GM18520 (cell line): ENCODE measurements at regions not wholly inside any gene's neighbourhood (a gene's known extent, or its start where the extent isn't known, plus 50 kb on each side); places are given as distances from the start of the nearest gene placed in this dataset.

ENCODE experiments used
- ATAC-seq: cut with Tn5 transposase; IDR thresholded peaks from one replicate; pipeline ENCODE4 v1.9.1; 2021; ENCODE audit not compliant: unreplicated experiment

DNA sequence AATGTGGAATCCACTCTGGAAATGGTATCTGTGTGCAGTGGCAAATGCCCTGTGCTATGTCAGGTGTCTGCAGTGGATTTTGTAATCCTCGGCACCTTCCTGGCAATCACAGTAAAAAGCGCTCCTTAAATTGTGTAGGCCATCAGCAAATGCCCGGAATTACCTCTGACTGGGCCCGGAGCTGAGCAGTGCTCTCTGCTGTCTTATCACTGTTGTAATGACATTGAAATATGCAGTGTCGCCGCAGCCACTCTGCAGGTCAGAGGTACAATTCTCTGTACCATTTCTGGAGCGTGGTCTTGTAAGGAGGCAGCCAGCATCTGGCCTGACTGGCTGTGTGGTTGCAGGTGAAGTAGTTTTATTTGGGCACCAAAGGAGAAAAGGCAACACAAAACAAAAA, 416.4 kb upstream of the MKI67 start:
- no peak for ATAC-seq

DNA sequence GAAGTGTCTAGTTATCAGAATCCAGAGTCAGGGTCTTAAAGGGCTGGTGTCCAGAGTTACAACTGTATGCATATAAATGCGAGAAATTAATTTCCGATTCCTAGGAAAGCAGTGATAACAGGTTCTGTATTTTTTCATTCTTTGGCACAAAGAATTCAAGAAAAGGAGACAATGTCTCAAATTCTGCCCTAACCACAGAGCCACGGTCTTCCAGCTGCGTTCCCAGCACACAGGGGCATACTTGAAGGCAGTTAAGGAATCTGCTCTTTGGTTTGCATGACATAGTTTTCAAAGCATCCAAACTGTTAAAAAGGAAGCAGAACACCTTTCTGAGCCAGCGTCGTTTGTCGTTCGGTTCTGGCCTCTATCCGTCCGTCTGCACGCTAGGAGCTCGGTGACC, 416.9 kb upstream of the MKI67 start:
- ATAC-seq = no peak

DNA sequence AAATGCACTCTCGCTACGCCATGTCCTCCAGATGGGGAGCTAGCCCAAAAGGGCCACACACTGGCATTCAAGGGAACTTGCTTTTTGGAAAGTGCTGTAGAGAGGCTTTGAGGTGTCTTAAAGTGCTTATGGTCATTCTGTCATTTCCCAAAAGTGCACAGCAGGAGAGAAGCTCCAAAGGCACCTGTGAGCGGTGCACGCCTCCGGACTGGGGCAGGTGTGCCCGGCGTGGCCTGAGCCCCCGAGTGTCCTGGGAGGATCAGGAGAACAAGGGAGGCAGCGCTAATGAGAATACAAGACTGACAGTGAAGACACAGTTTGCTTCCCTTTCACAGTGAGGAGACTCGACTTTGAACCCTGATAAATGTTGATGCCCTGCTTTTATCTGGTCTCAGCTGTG, 419.0 kb upstream of the MKI67 start:
- ATAC-seq = no peak

DNA sequence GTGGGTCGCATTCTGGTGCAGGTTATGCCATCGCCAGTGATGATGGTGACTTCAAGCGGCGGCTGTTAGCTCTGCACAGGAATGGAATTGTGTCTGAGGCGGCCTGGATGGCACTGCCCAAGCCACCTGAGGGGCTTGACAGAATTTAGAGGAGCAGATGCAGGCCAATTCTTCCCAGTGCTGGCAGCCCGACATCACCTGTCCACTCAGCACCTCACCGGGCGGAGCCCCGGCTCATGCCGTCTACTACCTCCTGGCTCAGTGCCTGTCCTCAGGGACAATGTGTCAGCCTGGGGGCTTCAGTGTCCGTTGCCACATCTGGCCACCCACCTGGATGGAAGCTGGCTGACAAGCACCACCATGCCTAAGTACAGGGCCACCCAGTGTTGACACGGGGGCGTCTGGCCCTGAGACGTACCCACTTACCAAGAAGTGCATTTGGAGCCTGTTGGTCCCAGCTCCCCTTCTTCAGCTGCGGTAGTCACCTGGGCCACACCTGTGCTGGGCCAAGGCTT, 420.5 kb upstream of the MKI67 start:
- ATAC-seq = no peak

DNA sequence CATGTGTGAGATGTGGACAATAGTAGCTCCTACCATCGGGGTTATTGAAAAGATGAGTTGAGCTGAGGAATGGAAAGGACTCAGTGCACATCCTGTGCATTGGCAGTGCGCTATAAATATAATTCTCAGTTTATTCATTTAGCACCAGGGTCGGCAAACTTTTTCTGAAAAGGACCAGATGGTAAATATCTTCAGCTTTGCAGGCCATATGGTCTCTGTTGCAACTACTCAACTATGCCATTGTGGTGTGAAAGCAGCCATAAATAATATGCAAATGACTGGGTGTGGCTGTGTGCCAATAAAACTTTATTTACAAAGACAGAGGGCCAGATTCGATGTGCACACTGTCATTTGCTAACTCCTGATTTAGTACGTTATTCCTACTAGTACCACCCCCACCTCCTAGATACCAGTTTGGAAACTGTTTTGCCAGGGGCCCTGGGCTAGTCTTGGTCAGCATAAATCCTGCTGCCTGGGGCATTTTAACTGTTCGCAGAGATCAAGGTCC, 422.9 kb upstream of the MKI67 start:
- no peak for ATAC-seq

DNA sequence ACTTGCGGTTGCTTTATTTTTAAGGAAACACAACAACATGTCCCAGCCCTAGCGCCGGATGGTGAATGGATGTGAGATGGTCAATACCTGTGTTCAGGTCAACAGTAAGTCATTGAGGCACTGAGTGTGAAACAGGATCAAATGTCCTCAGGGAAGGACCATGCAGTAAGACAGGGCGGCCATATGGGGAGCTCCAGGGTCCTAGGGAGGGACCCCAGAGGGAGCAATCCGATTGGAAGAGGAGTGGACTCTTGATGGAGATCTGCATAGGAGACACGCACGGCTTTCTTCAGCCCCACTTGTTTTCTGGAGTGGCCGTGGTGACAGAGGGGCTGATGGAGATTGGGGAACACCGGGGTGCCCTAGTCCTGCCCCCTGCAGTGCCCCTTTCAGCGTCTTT, 423.8 kb upstream of the MKI67 start:
- ATAC-seq = no peak

DNA sequence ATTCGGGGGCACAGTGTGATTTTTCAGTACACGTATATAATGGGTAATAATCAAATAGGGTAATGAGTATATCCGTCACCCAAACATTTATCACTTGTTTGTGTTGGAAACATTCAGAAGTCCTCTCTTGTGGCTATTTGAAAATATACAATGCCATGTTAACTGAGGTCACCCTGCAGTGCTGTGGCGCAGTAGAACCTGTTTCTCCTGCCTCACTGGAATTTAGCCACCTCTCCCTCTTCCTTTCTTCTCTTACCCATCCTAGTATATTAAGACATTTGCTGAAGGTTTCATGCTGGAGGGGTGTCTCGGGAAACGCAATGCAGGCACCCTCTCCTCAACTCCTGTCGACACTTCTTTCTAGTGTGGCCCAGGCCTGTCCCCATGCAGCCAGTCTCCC, 425.3 kb upstream of the MKI67 start:
- no peak for ATAC-seq

DNA sequence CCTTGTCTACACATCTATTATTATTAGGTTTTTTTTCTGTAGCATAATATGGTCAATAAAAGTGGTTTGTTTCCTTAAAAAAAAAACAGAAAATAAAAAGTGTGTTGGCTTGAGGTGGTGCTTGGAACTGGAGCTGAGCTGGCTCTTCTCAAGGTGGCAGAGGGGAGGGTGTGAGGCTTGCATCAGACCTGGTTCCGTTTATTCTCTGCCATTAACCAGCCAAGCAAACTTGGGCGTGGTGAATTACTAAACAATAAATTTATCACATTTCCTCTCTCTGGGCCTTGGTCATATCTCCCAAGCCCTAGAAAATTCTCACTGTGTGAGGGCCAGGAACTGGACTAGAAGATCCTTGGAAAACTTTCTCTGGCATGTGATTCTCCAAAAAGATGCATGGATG, 427.5 kb upstream of the MKI67 start:
- ATAC-seq = no peak

DNA sequence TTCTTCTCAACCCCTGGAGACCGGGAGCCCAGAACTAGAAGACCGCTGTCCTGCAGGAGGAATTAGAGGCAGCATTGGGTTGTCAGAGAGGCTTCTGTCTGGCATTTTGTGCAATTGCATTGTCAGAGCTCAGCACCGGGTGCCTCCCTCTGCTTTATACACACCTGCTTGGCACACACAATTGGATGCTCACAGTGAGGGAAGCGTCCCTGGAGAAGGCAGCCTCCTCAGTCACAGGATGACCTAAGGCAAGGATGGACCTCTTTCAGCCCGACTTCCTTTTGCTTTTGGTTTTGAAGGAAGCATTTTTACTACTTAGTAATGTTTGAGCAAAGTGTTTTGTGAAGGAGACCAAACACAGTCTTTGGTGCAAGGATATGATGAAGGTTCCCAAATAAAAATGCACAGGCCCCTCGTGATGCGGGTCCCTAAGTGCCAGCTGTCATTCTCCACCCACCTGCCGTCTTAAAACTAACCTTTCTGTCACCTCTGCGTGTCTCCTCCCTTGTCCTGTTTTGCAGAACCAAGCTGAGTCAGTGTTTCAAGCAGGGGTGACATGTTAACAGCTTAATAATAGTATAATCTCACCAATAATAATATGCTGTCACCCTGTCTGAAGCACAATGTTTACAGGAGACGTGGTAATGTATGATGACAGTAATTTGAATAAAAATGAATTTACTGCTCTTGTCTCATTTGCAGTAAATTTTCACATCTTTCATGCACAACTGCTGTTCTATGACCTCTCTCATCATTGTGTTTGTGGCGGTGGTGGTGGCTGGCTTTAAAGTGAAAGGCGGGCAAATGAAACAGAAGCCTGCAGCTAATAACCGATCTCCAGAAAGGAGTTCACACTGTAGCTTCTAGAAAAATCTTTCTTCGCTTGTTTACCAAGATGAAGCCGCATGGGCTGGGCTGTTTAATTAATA, 430.2 kb upstream of the MKI67 start:
- no peak for ATAC-seq

DNA sequence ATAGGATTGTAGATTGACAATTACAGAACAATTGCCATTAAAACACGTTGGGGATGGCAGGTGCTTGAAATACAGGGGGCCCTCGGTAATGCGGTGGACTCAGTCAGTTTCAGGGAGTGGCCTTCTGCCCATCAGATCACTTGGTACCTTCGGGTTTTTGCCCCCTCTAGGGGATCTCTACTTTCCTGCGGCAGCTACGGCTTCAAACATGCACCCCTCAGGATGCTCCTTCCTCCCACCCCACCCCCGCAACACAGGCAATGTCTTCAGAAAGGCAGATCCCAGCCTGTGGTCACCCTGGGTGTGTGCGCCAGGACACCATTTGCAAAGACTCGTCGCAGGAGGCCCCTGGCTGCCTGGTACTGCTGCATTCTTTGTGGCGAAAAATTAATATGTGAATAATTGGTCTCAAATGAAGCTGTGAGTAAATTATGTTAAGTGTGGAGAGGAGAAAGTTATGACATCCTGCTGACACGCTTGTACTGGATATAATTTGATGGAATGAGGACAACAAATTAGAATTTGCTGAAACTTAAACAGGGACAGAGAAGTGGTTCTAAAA, 431.0 kb upstream of the MKI67 start:
- ATAC-seq = no peak

DNA sequence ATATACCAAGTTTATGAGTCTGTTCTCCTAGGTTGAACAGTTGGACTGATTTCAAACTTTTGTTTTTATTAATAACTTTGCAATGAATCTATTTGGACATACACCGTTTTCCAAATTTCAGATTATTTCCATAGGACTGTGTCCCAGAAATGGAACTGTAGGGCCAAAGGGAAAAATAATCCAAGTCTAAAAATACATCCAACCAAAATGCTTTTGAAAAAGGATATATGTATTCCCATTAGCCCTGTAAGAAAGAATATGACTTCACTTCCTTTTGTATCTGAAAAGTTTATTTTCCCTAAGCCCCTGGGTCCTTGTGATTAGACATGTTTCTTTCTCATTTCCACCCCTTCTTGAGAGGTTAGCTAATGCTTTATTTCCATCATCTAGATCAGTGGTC, 434.2 kb upstream of the MKI67 start:
- ATAC-seq = no peak

DNA sequence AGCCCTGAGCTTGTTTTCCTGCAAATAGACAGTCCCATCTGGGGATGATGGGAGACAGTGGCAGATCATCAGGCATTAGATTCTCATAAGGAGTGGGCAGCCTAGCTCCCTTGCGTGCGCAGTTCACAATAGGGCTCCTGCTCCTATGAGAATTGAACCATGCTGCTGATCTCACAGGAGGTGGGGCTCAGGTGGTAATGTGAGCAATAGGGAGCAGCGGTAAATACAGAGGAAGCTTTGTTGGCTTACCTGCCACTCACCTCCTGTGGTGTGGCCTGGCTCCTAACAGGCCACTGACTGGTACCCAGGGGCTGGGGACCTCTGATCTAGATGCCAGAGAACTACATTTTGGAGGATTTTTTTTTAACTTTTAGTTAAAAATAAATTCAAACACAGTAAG, 434.8 kb upstream of the MKI67 start:
- ATAC-seq = no peak

DNA sequence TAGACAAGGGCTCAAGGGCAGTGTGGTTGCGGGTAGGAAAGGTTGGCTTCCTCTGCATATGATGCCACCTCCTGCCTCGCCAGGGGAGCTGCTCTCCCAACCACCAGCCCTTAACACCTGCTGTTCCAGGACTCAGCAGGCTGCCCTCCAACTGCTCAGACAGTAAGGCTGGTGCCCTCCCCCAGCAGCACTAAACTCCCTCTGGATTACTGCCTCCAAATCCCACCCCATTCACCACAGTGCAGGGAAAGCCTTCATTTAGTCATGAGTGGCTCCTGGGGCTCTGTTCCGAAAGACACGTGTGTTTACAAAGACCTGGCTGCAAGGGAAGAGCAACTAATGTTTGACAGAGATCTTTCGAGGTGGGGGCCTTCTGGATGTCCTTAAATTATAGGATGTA, 437.2 kb upstream of the MKI67 start:
- ATAC-seq = no peak

DNA sequence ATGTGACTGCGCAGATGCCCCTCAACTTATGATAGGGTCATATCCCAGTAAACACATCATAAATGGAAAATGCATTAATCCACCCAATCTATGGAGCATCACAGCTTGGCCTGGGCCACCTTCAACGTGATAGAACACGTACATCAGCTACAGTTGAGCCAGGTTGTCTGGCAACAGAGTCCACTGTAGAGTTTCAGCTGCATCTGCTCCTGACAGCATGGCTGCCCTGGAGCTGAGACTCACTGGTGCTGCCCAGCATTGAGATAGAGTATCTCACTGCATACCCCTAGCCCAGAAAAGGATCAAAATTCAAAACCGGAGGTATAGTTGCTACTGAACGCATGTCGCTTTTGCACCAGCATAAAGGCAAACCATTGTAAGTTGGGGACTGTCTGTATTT, 437.7 kb upstream of the MKI67 start:
- ATAC-seq = no peak

DNA sequence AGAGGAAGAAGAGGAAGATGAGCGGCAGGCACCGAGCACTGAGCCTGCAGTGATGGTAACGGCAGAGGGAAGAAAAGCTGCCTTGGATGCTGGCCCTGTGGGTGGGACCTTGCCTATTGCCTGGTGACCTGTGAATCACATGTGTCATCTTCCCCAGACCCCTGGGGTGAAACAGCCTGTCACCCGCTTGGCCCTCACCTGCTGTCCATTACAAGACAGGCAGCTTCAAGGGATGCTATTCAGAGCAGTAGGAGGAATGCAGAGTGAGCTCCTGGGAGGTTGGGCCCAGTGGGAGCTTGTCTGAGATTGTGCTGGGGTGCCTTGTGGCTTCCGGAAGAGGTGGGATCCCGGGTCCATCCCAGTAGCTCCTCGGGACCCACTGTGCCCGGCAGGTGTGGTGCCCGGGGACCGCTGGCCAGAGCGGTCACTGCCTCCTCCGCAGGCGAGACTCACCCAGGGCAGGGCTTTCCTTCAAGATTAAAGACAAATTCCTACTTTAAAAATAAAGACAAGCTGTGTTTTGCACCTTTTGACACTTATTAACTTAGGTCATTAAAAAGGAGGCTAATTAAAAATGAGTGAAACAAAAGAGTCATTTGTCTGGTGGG, 440.2 kb upstream of the MKI67 start:
- ATAC-seq = no peak

DNA sequence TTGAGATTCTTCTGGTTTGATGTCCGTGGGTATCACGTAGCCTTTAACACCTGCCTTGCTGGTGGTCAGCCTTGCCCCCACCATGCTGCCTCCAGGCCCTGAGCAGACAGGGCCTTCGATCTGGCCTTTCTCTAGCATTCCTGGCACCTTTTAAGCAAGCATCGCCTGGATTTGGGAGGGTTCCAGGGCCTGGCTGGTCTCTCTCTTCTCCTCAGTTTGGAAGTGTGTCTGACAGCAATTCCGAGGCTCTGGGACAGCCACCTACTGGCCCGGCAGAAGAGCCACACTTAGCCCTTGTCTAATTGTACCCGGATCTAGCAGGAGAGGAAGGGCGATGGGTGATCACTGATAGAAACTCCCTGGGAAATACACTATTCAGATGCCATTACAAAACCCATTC, 441.3 kb upstream of the MKI67 start:
- ATAC-seq = no peak

DNA sequence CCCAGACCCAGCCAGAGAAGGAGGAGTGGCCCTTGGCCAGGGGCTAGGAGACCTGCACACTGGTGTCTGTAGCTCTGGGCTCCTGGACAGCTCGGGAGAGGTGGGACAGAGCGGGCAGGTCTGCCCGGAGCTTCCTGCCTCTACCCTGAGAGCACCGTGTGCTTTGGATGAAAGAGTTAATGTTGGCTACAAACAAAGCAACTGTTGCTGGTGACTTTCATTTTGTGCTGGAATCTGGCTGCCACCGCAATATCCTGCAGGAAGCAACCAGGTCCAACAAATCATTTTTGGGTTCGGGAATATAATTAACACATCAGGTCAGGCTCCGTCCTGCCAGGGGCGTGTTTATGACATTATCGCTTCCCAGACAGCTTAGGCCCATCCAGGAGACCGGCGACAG, 441.8 kb upstream of the MKI67 start:
- ATAC-seq = no peak

DNA sequence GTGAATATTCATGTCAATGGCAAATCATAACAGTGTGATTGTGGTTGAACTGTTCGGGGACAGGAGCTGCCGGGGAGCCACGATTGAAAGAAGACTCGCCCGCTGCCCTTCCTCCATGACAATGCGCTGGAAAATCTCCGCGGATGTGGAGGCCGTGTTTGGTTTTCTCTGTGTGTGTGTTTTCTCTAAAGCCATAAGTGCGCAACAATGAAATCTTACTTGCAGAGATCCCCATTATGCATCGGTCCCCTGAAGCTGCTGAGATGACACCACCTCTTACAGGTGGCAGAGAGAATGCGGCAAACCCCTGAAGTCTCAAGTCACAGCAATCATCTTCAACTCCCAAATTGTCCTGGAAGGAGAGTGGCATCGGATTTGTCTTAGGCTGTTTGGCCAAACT, 442.3 kb upstream of the MKI67 start:
- ATAC-seq = no peak

DNA sequence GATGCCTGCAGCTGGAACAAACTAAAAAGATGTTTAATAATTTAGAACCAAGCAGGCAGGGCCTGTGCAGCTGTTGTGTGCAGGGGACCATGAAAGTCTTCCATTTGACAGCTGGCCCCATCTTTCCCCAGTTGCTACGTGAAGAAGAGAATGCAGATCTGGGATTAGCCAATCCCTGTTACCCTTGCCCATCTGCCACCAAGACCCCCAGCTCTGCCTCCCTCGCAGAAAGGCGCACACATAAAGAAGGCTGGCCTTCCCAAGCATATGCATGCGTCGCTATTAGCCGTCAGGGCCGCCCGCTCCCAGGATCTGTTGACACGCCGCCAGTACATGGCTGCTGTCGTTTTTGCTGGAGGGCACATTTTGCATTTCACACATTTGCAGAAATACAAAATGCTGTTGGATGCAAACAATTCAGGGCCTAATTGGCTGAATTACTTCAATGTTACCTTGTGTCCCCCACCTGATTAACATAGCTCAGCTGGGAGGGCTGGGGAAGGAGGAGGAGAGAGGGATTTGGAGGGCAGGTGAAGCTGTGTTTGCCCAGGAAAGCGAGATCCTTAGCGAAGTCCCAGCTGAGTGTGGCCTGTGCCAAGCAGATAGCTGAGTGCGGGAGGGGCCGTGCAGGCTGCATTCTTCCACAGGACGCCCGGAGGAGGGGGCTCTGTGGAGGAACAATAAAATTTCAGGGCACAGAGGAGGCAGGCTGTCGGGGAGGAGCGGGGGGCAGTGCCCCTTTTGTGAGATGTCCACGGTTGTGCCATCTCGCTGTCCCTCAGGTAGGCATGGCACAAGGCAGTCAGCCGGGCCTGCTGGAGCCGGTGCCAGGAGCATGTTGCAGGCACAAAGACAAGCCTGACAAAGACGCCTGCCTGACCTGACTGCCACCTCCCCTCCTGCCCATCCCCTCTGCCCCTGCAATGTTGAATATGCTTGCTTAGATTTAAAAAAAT, 443.0 kb upstream of the MKI67 start:
- ATAC-seq = no peak

DNA sequence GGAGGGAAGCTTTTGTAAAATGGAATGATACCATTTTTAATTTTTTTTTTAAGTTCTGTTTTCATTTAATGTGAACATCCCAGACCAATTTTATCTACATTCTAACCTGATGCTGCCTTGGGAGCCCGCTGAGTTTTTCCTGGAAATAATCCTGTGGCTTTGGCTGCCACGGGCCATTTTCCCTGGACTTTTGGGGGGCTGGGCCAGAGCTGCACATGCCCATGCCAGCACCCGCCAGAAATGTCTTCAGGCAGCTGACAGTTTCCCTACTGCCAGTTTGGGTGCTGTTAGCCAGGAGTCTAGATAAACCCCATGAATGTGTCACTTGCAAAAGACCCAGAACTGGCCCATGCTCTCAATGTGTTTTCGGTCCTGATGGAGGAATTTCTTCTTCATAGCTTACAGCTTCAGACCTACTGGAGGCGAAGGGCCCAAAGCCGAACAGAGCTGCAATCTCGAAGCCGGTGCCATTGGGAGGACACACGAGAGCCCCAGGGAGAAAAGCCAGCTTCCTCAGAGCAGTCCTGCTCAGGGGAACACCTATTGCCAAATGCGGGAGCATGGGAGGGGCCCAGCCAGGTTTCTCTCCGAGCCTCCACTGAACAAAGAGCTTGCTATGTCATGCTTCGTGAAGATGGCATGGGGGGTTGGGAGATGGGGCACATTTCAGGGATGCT, 444.2 kb upstream of the MKI67 start:
- no peak for ATAC-seq
